ENCODE measurements at regions not wholly inside any gene's neighbourhood (a gene's known extent, or its start where the extent isn't known, plus 50 kb on each side); places are given as distances from the start of the nearest gene placed in this dataset.

DNA sequence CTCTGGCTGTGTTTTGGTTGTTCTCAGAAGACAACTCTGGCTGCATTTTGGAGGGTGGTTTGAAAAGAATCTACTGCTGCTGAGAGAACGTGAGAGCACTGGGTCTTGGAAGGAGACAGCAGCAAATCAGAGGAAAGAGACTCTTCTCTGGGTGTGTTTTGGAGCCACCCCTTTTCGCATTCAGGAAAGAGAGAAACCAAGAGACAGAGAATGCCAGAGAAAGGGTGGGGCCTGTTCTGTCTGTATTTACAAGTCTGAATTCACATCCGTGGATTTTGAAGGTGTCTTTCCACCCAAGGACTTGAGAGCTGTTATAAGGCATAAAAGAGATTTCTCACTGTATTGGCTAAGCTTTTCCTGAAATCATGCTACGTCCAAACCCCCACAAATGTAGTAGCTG lies 187.2 kb downstream of the C1orf94 start (continued):
- no peak for TF ChIP-seq ZFX (CRISPR knock-in tag; IDR thresholded peaks at IDR 0.05)

DNA sequence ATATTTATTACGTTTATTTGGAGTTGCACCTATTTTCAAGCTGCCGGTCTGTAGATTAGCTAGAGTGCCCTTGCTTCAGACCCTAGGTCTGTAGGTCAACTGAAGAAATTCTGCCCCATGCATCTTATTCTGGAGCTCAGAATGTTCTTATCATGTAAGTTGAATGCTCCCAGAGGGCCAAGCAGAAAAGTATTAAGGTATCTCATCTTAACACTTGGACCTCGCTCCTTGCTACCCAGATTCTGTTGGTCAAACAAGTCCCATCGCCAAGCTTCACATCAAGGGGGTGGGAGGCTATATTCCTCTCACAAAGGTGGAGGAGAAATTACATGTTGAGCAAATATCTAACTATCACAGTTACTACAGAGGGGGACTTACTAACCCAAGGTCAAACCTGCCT lies 187.7 kb downstream of the C1orf94 start:
- ATAC-seq (no peak), FAIRE-seq (no peak), DNase-seq (ENCODE audit: extremely low read depth in 1 of 4, low spot score in 3 of 4) (no peak)
- H3K9me1 ChIP-seq (ENCODE audit: control insufficient read depth, insufficient read depth, low read length) = no peaks in the 10 kb centered on the region
- WGBS (ENCODE audit: insufficient coverage, low coverage, missing lambda C conversion rate) = 0% methylated on average over 4 of the region's 4 CpGs
- H3K27ac ChIP-seq (ENCODE audit: extremely low read depth, low read depth, low read length) = no peak overlapping the region
- no peak overlapping the region for H3K4me2 ChIP-seq (ENCODE audit: insufficient read depth, low read length)
- H3K79me2 ChIP-seq (ENCODE audit: control insufficient read depth, insufficient read depth, low read length) = no peaks in the 10 kb centered on the region
- POLR2A ChIA-PET = no interaction called here
- no TSS peak for BruUV-seq (replicated peaks)
- peaks cover 0 to 9% of the 10 kb centered on the region in 2 experiments; a peak in 2 of 5 replicates for H3K27me3 ChIP-seq (ENCODE audit: control insufficient read depth in 2 of 2, insufficient read depth in 2 of 2, low read length in 2 of 2)
- TF ChIP-seq MED1 (CRISPR knock-in tag; IDR thresholded peaks at IDR 0.05; ENCODE audit: borderline replicate concordance) (no peak), RFX5 (IDR thresholded peaks at IDR 0.05; ENCODE audit: low read depth, low read length) (no peak), OTX1 (CRISPR knock-in tag; IDR thresholded peaks at IDR 0.05) (no peak), ZNF239 (CRISPR knock-in tag; IDR thresholded peaks at IDR 0.05) (no peak), MTA1 (IDR thresholded peaks at IDR 0.05; ENCODE audit: borderline replicate concordance) (no peak)
- TF ChIP-seq, protein P1, sequence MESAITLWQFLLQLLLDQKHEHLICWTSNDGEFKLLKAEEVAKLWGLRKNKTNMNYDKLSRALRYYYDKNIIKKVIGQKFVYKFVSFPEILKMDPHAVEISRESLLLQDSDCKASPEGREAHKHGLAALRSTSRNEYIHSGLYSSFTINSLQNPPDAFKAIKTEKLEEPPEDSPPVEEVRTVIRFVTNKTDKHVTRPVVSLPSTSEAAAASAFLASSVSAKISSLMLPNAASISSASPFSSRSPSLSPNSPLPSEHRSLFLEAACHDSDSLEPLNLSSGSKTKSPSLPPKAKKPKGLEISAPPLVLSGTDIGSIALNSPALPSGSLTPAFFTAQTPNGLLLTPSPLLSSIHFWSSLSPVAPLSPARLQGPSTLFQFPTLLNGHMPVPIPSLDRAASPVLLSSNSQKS (CRISPR knock-in tag; IDR thresholded peaks at IDR 0.05) = no peak
- TF ChIP-seq, protein P2, sequence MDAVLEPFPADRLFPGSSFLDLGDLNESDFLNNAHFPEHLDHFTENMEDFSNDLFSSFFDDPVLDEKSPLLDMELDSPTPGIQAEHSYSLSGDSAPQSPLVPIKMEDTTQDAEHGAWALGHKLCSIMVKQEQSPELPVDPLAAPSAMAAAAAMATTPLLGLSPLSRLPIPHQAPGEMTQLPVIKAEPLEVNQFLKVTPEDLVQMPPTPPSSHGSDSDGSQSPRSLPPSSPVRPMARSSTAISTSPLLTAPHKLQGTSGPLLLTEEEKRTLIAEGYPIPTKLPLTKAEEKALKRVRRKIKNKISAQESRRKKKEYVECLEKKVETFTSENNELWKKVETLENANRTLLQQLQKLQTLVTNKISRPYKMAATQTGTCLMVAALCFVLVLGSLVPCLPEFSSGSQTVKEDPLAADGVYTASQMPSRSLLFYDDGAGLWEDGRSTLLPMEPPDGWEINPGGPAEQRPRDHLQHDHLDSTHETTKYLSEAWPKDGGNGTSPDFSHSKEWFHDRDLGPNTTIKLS (IDR thresholded peaks at IDR 0.05; ENCODE audit: borderline replicate concordance, low read depth) = no peak
- TF ChIP-seq, protein P3, sequence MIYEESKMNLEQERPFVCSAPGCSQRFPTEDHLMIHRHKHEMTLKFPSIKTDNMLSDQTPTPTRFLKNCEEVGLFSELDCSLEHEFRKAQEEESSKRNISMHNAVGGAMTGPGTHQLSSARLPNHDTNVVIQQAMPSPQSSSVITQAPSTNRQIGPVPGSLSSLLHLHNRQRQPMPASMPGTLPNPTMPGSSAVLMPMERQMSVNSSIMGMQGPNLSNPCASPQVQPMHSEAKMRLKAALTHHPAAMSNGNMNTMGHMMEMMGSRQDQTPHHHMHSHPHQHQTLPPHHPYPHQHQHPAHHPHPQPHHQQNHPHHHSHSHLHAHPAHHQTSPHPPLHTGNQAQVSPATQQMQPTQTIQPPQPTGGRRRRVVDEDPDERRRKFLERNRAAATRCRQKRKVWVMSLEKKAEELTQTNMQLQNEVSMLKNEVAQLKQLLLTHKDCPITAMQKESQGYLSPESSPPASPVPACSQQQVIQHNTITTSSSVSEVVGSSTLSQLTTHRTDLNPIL (CRISPR knock-in tag; IDR thresholded peaks at IDR 0.05) = no peak
- TF ChIP-seq, protein P4, sequence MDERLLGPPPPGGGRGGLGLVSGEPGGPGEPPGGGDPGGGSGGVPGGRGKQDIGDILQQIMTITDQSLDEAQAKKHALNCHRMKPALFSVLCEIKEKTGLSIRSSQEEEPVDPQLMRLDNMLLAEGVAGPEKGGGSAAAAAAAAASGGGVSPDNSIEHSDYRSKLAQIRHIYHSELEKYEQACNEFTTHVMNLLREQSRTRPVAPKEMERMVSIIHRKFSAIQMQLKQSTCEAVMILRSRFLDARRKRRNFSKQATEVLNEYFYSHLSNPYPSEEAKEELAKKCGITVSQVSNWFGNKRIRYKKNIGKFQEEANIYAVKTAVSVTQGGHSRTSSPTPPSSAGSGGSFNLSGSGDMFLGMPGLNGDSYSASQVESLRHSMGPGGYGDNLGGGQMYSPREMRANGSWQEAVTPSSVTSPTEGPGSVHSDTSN (CRISPR knock-in tag; IDR thresholded peaks at IDR 0.05; ENCODE audit: low read depth) = no peak
- TF ChIP-seq, protein P4 (tag; conservative IDR thresholded peaks at IDR 0.05; ENCODE audit: low read depth) = no peak
- no peak overlapping the region for H2AFZ ChIP-seq (ENCODE audit: low read depth, low read length)
- H3K36me3 ChIP-seq (ENCODE audit: control insufficient read depth, insufficient read depth, low read length) = no peaks in the 10 kb centered on the region
- CTCF ChIA-PET (ENCODE audit: low intra/inter-chr PET ratio) = no interaction called here
- intact Hi-C loops (cut with micrococcal nuclease) = no loop called here
- H3K4me1 ChIP-seq (replicated peaks in 1 of 2; ENCODE audit: control insufficient read depth in 2 of 2, insufficient read depth in 2 of 2, low read length in 2 of 2) = no peaks in the 10 kb centered on the region
- no peaks in the 10 kb centered on the region for H4K20me1 ChIP-seq (replicated peaks; ENCODE audit: control insufficient read depth, insufficient read depth, low read length)
- no peaks in the 10 kb centered on the region for H3K9me3 ChIP-seq (replicated peaks; ENCODE audit: control insufficient read depth, insufficient read depth, low read depth, low read length)
- no peak overlapping the region for H3K9ac ChIP-seq (ENCODE audit: insufficient read depth in 1 of 2, low read depth in 2 of 2, low read length in 2 of 2)
- in situ Hi-C loops (cut with MboI) = no loop called here
- H3K4me3 ChIP-seq = no peak overlapping the region

All from K562 (cell line).